NCI-H128 (cell line): ENCODE measurements at regions not wholly inside any gene's neighbourhood (a gene's known extent, or its start where the extent isn't known, plus 50 kb on each side); places are given as distances from the start of the nearest gene placed in this dataset.
"Not testable (repeated sequence)": the region's sequence is repeated elsewhere in the genome, so short reads cannot be mapped to it uniquely, and the experiment has no call there.

Experiments used
- DNase-seq: peaks from one replicate; lab custom pipeline; 2025; ENCODE audit not compliant: unreplicated experiment; lab: John Stamatoyannopoulos, UW

GRCh38 chr2:240369335-240369734 lies 66.1 kb upstream of the GPC1 start:
- DNase-seq: no peak

GRCh38 chr2:240369801-240370585 lies 65.5 kb upstream of the GPC1 start:
- DNase-seq: no peak

GRCh38 chr2:240371129-240372000 lies 64.1 kb upstream of the GPC1 start:
- no peak for DNase-seq

- DNase-seq: no peak
Observed at GRCh38 chr2:240372101-240372500, 63.4 kb upstream of the GPC1 start.

GRCh38 chr2:240373289-240373885 lies 62.1 kb upstream of the GPC1 start:
- DNase-seq: no peak

GRCh38 chr2:240374085-240374907 lies 61.2 kb upstream of the GPC1 start:
- DNase-seq: no peak

GRCh38 chr2:240375024-240375645 lies 60.3 kb upstream of the GPC1 start:
- no peak for DNase-seq

GRCh38 chr2:240376739-240377138 lies 58.7 kb upstream of the GPC1 start:
- DNase-seq: no peak

- no peak for DNase-seq
Observed at GRCh38 chr2:240377366-240377765, 58.1 kb upstream of the GPC1 start.

DNA sequence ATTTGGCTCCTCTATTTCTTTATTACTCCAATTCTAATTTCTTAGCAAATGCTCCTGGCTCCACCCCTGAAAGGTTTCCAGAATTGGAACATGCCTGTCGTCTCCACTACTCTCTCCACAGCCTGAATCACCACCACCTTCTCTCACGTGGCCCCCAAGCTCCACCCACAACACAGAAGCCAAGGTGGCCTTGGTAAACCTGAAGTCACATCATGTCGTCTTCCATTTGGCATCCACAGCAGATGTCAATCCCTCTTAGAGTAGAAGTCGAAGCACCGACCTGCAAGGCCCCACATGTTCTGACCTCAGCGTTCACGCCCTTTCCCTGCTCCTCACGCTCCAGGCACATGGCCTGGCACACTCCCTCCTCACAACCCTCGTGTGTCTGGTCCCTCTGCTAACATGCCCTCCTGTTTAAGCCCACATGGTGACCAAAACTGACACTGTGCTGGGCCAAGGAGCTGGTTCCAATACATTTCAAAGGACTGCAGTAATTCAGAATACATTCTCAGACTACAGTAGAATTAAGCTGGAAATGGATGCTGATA lies 56.3 kb upstream of the GPC1 start:
- DNase-seq: no peak

GRCh38 chr2:240383099-240383758 lies 52.2 kb upstream of the GPC1 start:
- DNase-seq: no peak

DNA sequence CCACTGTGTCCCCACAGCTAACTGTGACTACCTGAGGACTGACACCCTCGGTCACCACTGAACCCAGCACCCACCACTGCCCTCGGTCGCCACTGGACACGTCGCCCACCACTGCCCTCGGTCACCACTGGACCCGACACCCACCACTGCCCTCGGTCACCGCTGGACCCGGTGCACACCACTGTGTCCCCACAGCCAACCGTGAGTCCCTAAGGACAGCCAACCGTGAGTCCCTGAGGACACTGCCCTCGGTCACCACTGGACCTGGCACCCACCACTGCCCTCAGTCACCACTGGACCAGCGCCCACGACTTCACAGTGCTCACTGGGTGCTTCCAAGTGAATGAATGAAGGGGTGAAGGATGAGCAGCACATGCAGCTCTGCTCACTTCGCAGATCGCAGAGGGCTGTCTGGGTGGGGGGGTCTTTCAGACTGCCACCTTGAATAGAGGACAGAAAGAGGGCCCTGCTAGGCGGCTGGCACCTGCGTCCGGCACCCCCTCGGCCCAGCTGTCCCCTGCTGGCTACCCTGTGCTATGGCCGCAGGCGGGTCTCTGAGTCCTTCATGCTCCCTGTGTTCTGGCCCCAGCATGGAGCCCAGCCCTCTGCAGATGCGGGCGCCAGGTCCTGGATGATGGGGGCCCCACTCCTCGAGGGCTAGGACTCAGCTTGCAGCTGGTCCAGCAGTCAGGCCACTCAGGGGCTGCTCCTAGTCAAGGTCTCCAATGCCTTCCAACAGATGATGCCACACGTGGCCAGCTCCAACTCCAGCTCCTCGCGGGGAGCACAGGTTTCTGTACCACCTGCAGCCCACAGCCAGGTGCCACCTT lies 51.4 kb upstream of the GPC1 start:
- DNase-seq: no peak

- no peak for DNase-seq
Observed at GRCh38 chr2:240384711-240385450, 50.6 kb upstream of the GPC1 start.

DNA sequence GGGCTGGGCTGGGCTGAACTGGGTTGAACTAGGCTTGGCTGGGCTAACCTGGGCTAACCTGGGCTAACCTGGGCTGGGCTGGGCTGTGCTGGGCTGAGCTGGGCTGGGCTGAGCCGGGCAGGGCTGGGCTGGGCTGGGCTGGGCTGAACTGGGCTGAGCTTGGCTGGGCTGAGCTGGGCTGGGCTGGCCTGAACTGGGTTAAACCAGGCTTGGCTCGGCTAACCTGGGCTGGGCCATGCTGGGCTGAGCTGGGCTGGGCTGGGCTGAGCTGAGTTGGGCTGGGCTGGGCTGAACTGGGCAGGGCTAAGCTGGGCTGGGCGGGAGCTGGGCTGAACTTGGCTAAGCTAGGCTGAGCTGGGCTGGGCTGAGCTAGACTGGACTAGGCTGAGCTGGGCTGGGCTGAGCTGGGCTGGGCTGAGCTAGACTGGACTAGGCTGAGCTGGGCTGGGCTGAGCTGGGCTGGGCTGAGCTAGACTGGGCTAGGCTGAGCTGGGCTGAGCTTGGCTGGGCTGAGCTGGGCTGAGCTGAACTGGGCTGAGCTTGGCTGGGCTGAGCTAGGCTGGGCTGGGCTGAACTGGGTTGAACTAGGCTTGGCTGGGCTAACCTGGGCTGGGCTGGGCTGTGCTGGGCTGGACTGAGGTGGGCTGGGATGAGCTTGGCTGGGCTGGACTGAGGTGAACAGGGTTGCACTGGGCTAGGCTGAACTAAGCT lies 49.9 kb upstream of the GPC1 start:
- DNase-seq: not testable (repeated sequence)
